ENCODE measurements at regions not wholly inside any gene's neighbourhood (a gene's known extent, or its start where the extent isn't known, plus 50 kb on each side); places are given as distances from the start of the nearest gene placed in this dataset.

DNA sequence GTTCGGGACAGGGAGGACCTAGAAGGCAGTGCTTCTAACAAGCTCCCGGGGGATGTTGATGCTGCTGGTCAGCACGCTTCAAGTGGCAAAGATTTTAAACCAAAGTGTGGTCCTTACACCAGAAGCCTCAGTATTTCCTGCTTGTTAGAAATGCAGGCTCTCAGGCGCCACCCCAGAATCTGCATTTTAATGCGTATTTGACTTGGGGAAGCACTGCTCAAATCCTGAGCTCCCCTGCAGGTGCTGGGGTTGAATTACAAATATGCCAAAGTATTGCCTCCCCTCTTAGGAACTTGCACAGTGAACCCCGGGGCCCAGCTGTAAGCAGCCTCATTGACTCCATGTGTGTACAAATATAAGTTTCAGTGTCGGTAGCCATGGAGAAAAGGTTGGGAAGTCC is 70.8 kb upstream of the RAI2 start:
- CTCF ChIA-PET = no interaction called here
- TF ChIP-seq, protein P1, sequence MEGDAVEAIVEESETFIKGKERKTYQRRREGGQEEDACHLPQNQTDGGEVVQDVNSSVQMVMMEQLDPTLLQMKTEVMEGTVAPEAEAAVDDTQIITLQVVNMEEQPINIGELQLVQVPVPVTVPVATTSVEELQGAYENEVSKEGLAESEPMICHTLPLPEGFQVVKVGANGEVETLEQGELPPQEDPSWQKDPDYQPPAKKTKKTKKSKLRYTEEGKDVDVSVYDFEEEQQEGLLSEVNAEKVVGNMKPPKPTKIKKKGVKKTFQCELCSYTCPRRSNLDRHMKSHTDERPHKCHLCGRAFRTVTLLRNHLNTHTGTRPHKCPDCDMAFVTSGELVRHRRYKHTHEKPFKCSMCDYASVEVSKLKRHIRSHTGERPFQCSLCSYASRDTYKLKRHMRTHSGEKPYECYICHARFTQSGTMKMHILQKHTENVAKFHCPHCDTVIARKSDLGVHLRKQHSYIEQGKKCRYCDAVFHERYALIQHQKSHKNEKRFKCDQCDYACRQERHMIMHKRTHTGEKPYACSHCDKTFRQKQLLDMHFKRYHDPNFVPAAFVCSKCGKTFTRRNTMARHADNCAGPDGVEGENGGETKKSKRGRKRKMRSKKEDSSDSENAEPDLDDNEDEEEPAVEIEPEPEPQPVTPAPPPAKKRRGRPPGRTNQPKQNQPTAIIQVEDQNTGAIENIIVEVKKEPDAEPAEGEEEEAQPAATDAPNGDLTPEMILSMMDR (conservative IDR thresholded peaks at IDR 0.05; ENCODE audit: low read depth, low read length) = no peak
- no peak for TF ChIP-seq EZH2phosphoT487 (IDR thresholded peaks at IDR 0.05; ENCODE audit: borderline replicate concordance, low read length)
- TF ChIP-seq EZH2 (IDR thresholded peaks at IDR 0.05; ENCODE audit: low read length, unreplicated experiment) = no peak

GRCh38 chrX:17930850-17931249 is 69.8 kb upstream of the RAI2 start:
- no peaks in the 10 kb centered on the region for H4K20me1 ChIP-seq (ENCODE audit: low read length)
- H3K4me2 ChIP-seq (ENCODE audit: low read length) = no peak overlapping the region
- no peak overlapping the region for H3K4me3 ChIP-seq (ENCODE audit: low read length)
- no peaks in the 10 kb centered on the region for H3K9me2 ChIP-seq (replicated peaks; ENCODE audit: low read length)
- no peaks in the 10 kb centered on the region for H3K36me3 ChIP-seq (ENCODE audit: low read depth, low read length)
- ChIA-PET CTCF (no interaction called here), POLR2A (ENCODE audit: unreplicated experiment) (no interaction called here)
- ATAC-seq = no peak
- intact Hi-C loops (cut with micrococcal nuclease) = no loop called here
- peaks cover 20% of the 10 kb centered on the region for H3K4me1 ChIP-seq (ENCODE audit: insufficient read depth, low read length)
- TF ChIP-seq EZH2 (IDR thresholded peaks at IDR 0.05; ENCODE audit: low read length, unreplicated experiment) = no peak
- TF ChIP-seq, protein P1 (conservative IDR thresholded peaks at IDR 0.05; ENCODE audit: low read depth, low read length) = peak; percentile 53
- BruUV-seq (replicated peaks) = no TSS peak
- H3K79me2 ChIP-seq (ENCODE audit: low read length) = no peaks in the 10 kb centered on the region
- no peaks in the 10 kb centered on the region for H3K9me3 ChIP-seq (ENCODE audit: low read length)
- H3K27me3 ChIP-seq (ENCODE audit: low read length) = no peaks in the 10 kb centered on the region
- DNase-seq = peak; percentile 37
- H2AFZ ChIP-seq (ENCODE audit: low read length) = no peak overlapping the region
- no peak overlapping the region for H3K9ac ChIP-seq (ENCODE audit: low read length)
- H3K27ac ChIP-seq (ENCODE audit: low read length) = no peak overlapping the region
- no peaks in the 10 kb centered on the region for H3F3A ChIP-seq (ENCODE audit: low read length, unreplicated experiment)

More for the DNA sequence above, 70.8 kb upstream of the RAI2 start:
- DNase-seq (no peak), ATAC-seq (no peak)
- no peaks in the 10 kb centered on the region for H3K9me2 ChIP-seq (replicated peaks; ENCODE audit: low read length)
- no peaks in the 10 kb centered on the region for H3K9me3 ChIP-seq (ENCODE audit: low read length)
- H3K9ac ChIP-seq (ENCODE audit: low read length) = no peak overlapping the region
- BruUV-seq (replicated peaks) = no TSS peak
- POLR2A ChIA-PET (ENCODE audit: unreplicated experiment) = no interaction called here
- peaks cover 20% of the 10 kb centered on the region for H3K4me1 ChIP-seq (ENCODE audit: insufficient read depth, low read length)
- intact Hi-C loops (cut with micrococcal nuclease) = loop anchor here (2.0 kb wide), 1 partner anchor 53 kb away; no protein-coding TSS in a partner anchor
- H3K4me2 ChIP-seq (ENCODE audit: low read length) = no peak overlapping the region
- H3K79me2 ChIP-seq (ENCODE audit: low read length) = no peaks in the 10 kb centered on the region
- H4K20me1 ChIP-seq (ENCODE audit: low read length) = no peaks in the 10 kb centered on the region
- no peak overlapping the region for H3K27ac ChIP-seq (ENCODE audit: low read length)
- H3F3A ChIP-seq (ENCODE audit: low read length, unreplicated experiment) = no peaks in the 10 kb centered on the region
- no peak overlapping the region for H3K4me3 ChIP-seq (ENCODE audit: low read length)
- no peak overlapping the region for H2AFZ ChIP-seq (ENCODE audit: low read length)
- H3K27me3 ChIP-seq (ENCODE audit: low read length) = no peaks in the 10 kb centered on the region
- H3K36me3 ChIP-seq (ENCODE audit: low read depth, low read length) = no peaks in the 10 kb centered on the region

DNA sequence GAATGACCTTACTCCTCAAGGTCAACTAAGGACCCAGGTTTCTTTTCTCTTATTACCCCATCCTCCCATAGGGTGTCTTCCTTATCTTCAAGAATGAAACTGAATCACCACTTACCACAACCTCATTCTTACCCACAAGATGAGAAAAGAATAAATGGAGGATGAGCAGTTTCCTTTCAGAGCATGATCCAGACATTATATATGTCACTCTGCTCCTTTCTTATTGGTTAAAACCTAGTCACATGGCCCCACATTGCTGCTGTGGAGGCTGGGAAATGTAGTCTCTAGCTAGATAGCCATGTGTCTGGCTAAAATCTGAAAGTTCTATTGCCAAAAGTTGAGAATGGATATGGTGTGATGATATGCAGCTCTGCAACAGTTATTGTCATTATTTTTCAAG is 62.4 kb upstream of the RAI2 start:
- CTCF ChIA-PET = no interaction called here

More for the DNA sequence above, 62.4 kb upstream of the RAI2 start:
- DNase-seq = peak; percentile 11
- no peaks in the 10 kb centered on the region for H3F3A ChIP-seq (ENCODE audit: low read length, unreplicated experiment)
- no peak overlapping the region for H3K4me2 ChIP-seq (ENCODE audit: low read length)
- H2AFZ ChIP-seq (ENCODE audit: low read length) = no peak overlapping the region
- no TSS peak for BruUV-seq (replicated peaks)
- H3K9me3 ChIP-seq (ENCODE audit: low read length) = no peaks in the 10 kb centered on the region
- H3K27me3 ChIP-seq (ENCODE audit: low read length) = no peaks in the 10 kb centered on the region
- no peak overlapping the region for H3K4me3 ChIP-seq (ENCODE audit: low read length)
- ATAC-seq = no peak
- no peaks in the 10 kb centered on the region for H3K9me2 ChIP-seq (replicated peaks; ENCODE audit: low read length)
- no peaks in the 10 kb centered on the region for H4K20me1 ChIP-seq (ENCODE audit: low read length)
- no peak overlapping the region for H3K27ac ChIP-seq (ENCODE audit: low read length)
- no peak overlapping the region for H3K9ac ChIP-seq (ENCODE audit: low read length)
- no peaks in the 10 kb centered on the region for H3K36me3 ChIP-seq (ENCODE audit: low read depth, low read length)
- intact Hi-C loops (cut with micrococcal nuclease) = no loop called here
- no peaks in the 10 kb centered on the region for H3K4me1 ChIP-seq (ENCODE audit: insufficient read depth, low read length)
- POLR2A ChIA-PET (ENCODE audit: unreplicated experiment) = no interaction called here
- no peak for TF ChIP-seq EZH2 (IDR thresholded peaks at IDR 0.05; ENCODE audit: low read length, unreplicated experiment)
- TF ChIP-seq, protein P1 (conservative IDR thresholded peaks at IDR 0.05; ENCODE audit: low read depth, low read length) = no peak
- TF ChIP-seq EZH2phosphoT487 (IDR thresholded peaks at IDR 0.05; ENCODE audit: borderline replicate concordance, low read length) = no peak
- no peaks in the 10 kb centered on the region for H3K79me2 ChIP-seq (ENCODE audit: low read length)

All from PC-3 (cell line).